ENCODE measurements at regions not wholly inside any gene's neighbourhood (a gene's known extent, or its start where the extent isn't known, plus 50 kb on each side); places are given as distances from the start of the nearest gene placed in this dataset.

GRCh38 chr12:105706321-105706972, 376.0 kb downstream of the C12orf75 start:
- no peak for TF ChIP-seq CTCF (IDR thresholded peaks at IDR 0.05; ENCODE audit: extremely low read depth, missing control alignments)
- DNase-seq (ENCODE audit: low spot score) = no peak

GRCh38 chr12:105706973-105707334, 376.5 kb downstream of the C12orf75 start:
- DNase-seq (ENCODE audit: low spot score) = no peak
- TF ChIP-seq CTCF (IDR thresholded peaks at IDR 0.05; ENCODE audit: extremely low read depth, missing control alignments) = no peak

DNA sequence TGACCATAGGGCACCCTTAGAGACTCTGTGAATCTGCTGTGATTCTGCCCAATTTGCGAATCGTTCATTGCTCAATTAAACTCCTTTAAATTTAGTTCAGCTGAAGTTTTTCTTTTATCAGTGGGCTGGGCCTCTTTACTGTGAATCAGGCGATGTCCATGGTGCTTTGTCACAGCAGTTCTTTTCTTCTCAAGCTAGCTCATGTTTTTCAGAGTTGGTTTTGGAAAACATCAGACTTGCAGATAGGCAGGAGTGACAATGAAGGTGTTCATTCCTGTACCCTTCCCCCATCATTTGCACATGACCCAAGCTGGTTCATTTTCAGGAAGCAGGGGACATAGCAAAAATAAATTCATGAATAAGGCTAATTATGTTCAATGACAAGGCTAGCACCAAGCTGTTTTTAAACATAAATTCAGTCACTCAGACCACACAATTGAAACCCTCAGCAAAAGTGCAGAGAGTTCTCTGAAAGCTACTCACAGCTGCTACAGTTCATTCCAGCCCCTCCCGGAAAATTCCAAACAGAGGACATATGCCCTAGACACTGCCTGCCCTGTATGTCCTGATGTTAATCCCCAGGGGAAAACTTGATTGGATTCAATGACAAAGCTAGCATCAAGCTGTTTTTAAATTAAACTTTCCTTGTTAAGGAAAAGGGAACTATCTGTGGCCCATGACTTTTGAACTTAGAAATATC, 383.3 kb downstream of the C12orf75 start:
- no peak for TF ChIP-seq CTCF (IDR thresholded peaks at IDR 0.05; ENCODE audit: extremely low read depth, missing control alignments)
- no peak for DNase-seq (ENCODE audit: low spot score)

DNA sequence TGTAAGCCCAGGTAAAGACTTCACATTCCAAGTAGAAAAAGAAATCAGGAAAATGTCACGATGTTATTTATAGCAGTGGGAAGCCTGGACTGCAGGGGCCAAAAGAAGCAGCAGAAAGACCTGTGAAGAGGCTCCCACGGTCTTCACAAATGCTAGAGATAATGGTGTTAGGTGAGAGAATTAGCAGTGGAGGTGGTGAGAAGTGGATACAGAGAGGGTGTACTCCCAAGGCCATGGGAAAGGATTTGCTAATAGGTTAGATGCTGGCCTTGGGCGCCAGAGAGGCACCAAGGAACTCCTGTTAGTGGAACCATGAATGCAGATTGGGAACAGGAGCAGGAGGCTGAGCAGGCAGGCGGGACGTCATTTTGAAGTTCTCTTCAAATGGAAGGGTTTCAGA, 386.1 kb downstream of the C12orf75 start:
- TF ChIP-seq CTCF (IDR thresholded peaks at IDR 0.05; ENCODE audit: extremely low read depth, missing control alignments) = no peak
- DNase-seq (ENCODE audit: low spot score) = no peak

DNA sequence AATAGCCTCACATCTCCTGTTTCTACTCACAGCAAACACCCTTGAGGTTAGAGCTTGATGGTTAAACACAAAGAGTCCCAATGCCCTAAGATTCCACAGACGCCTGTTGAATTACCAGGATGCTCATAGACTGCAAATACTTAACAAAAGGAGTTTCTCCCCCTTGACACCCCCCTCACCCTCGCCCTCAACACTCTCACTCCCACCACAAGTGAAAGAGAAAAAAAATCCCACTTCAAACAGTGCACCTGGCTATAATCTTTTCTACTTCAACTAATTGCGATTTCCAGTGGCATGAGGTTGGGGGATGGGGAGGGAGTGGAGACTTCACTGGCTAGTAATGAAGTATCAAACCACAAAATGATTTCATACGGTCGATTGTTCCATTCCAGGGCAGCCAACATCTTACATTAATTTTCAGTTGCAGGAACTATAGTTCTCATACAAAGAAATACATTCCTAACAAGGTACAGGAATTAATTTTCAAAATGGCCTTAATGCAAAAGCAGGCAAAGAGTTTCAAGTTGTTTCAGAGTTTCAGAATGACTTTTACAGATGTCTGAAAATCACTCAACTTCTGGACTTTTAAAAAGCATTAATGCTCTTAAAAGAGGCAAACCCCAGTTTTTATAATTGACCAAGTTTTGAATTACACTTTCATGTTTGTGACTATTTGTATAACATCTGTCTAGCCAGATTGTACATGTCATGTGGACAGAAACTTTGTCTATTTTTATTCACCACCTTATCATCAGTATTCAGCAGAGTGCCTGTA, 390.7 kb downstream of the C12orf75 start:
- no peak for TF ChIP-seq CTCF (IDR thresholded peaks at IDR 0.05; ENCODE audit: extremely low read depth, missing control alignments)
- no peak for DNase-seq (ENCODE audit: low spot score)

- no peak for TF ChIP-seq CTCF (IDR thresholded peaks at IDR 0.05; ENCODE audit: extremely low read depth, missing control alignments)
- no peak for DNase-seq (ENCODE audit: low spot score)
Measured at GRCh38 chr12:105721891-105722290, 391.4 kb downstream of the C12orf75 start.

- no peak for DNase-seq (ENCODE audit: low spot score)
- TF ChIP-seq CTCF (IDR thresholded peaks at IDR 0.05; ENCODE audit: extremely low read depth, missing control alignments) = no peak
Measured at GRCh38 chr12:105723066-105723465, 392.6 kb downstream of the C12orf75 start.

Data from GM20000 (cell line).